Common myeloid progenitor, CD34-positive (primary cell): ENCODE measurements at regions not wholly inside any gene's neighbourhood (a gene's known extent, or its start where the extent isn't known, plus 50 kb on each side); places are given as distances from the start of the nearest gene placed in this dataset.
A peak's percentile ranks its signal among the peaks of the same experiment; 100 is the strongest.

Source experiments
- CTCF ChIA-PET: fragments of 350-600 bp; sonication (Branson Sonifier 250); formaldehyde crosslinking; loops from one replicate; lab custom pipeline; 2021; ENCODE audit warnings: antibody characterized with exemption; lab: Charles Lee
- POLR2A ChIA-PET: fragments of 350-600 bp; sonication (Branson Sonifier 250); formaldehyde crosslinking; loops from one replicate; lab custom pipeline; 2021; ENCODE audit warnings: antibody characterized with exemption; lab: Charles Lee
- DNase-seq, 3 donors: peaks; one replicate each; pipeline versions ENCODE4 v3.0.0 to v3.0.0-alpha.2; 2013
- H3K27ac ChIP-seq, 2 experiments: 1 replicate in 1 of 2; 2 replicates in 1 of 2; pipeline ENCODE4 v1.7.0; 2013; ENCODE audit warnings: inconsistent platforms in 2 of 2, low read length in 2 of 2, mild to moderate bottlenecking in 2 of 2, low read depth in 1 of 2, moderate library complexity in 1 of 2; ENCODE audit not compliant: severe bottlenecking in 2 of 2, insufficient read depth in 1 of 2, poor library complexity in 1 of 2
- H3K27me3 ChIP-seq, 5 experiments: replicated peaks in 2 of 5; 1 replicate in 3 of 5; 2 replicates in 2 of 5; pipeline versions ENCODE4 v1.6.1 to v1.7.0; 2013; ENCODE audit warnings: low read length in 4 of 5, mild to moderate bottlenecking in 2 of 5, moderate library complexity in 2 of 5, inconsistent platforms in 1 of 5; ENCODE audit not compliant: insufficient read depth in 5 of 5, control insufficient read depth in 4 of 5
- H3K36me3 ChIP-seq, 4 experiments: 1 replicate in 2 of 4; 2 replicates in 2 of 4; pipeline versions ENCODE4 v1.6.1 to v1.7.0; 2013; ENCODE audit warnings: low read length in 3 of 4, control low read depth in 1 of 4, mild to moderate bottlenecking in 1 of 4; ENCODE audit not compliant: control insufficient read depth in 4 of 4, insufficient read depth in 4 of 4
- H3K4me1 ChIP-seq, 4 experiments: 1 replicate in 3 of 4; 2 replicates in 1 of 4; pipeline versions ENCODE4 v1.6.1 to v1.7.1; 2013; ENCODE audit warnings: low read length in 3 of 4, mild to moderate bottlenecking in 3 of 4, control low read depth in 1 of 4, inconsistent platforms in 1 of 4, moderate library complexity in 1 of 4; ENCODE audit not compliant: control insufficient read depth in 4 of 4, insufficient read depth in 4 of 4; ENCODE audit errors: control extremely low read depth in 1 of 4
- H3K4me3 ChIP-seq, 7 experiments: 1 replicate in 4 of 7; 2 replicates in 3 of 7; pipeline versions ENCODE4 v1.5.1 to v1.7.0; 2013; ENCODE audit warnings: mild to moderate bottlenecking in 7 of 7, low read length in 6 of 7, moderate library complexity in 6 of 7, inconsistent platforms in 2 of 7, low read depth in 2 of 7, control low read depth in 1 of 7; ENCODE audit not compliant: insufficient read depth in 4 of 7, control insufficient read depth in 1 of 7; ENCODE audit errors: extremely low read depth in 1 of 7
- H3K9me3 ChIP-seq, 5 experiments: 1 replicate in 4 of 5; 2 replicates in 1 of 5; pipeline versions ENCODE4 v1.6.1 to v1.7.1; 2013; ENCODE audit warnings: low read length in 4 of 5, mild to moderate bottlenecking in 2 of 5, inconsistent platforms in 1 of 5, low read depth in 1 of 5, moderate library complexity in 1 of 5; ENCODE audit not compliant: control insufficient read depth in 4 of 5, insufficient read depth in 2 of 5; ENCODE audit errors: control extremely low read depth in 1 of 5
- WGBS: methylation state at CpG from one replicate; pipeline ENCODE4 v1.1.5; 2013; ENCODE audit not compliant: insufficient coverage; 5-methylcytosine and 5-hydroxymethylcytosine counted together

- Histone ChIP-seq H3K9me3 (peaks cover 0 to 11% (median 7%) of the 10 kb centered on the region in 5 experiments), H3K4me3 (no peak overlapping the region), H3K27ac (no peak overlapping the region), H3K4me1 (no peaks in the 10 kb centered on the region), H3K27me3 (no peaks in the 10 kb centered on the region), H3K36me3 (no peaks in the 10 kb centered on the region)
- WGBS = no CpG with 5 or more reads among the region's 4 CpGs
- POLR2A ChIA-PET = no interaction called here
- peak in 2 of 3 donors; percentile 4 to 40 for DNase-seq
- CTCF ChIA-PET = interaction anchor here (1.2 kb wide), 1 partner anchor 130 kb away, joined by 3 read pairs; no protein-coding TSS in a partner anchor
Observed at GRCh38 chr5:165321912-165322311, 1816.5 kb downstream of the MAT2B start.

GRCh38 chr5:165325221-165325620 lies 1819.8 kb downstream of the MAT2B start:
- H3K4me3 ChIP-seq = no peak overlapping the region
- CTCF ChIA-PET = no interaction called here
- peaks cover 0 to 10% (median 0%) of the 10 kb centered on the region in 5 experiments for H3K27me3 ChIP-seq
- no peaks in the 10 kb centered on the region for H3K36me3 ChIP-seq
- no peaks in the 10 kb centered on the region for H3K9me3 ChIP-seq
- POLR2A ChIA-PET = no interaction called here
- H3K4me1 ChIP-seq = no peaks in the 10 kb centered on the region
- DNase-seq = no peak
- no peak overlapping the region for H3K27ac ChIP-seq
- no CpG with 5 or more reads among the region's 1 CpG for WGBS

GRCh38 chr5:165327631-165328030 lies 1822.2 kb downstream of the MAT2B start:
- no peaks in the 10 kb centered on the region for H3K36me3 ChIP-seq
- H3K4me3 ChIP-seq = no peak overlapping the region
- peaks cover 0 to 1% (median 0%) of the 10 kb centered on the region in 5 experiments for H3K9me3 ChIP-seq
- peaks cover 0 to 24% (median 13%) of the 10 kb centered on the region in 5 experiments for H3K27me3 ChIP-seq
- no peak overlapping the region for H3K27ac ChIP-seq
- H3K4me1 ChIP-seq = no peaks in the 10 kb centered on the region
- 100% methylated on average over 2 of the region's 2 CpGs for WGBS
- POLR2A ChIA-PET = no interaction called here
- DNase-seq = no peak
- CTCF ChIA-PET = no interaction called here

GRCh38 chr5:165328846-165329245 lies 1823.4 kb downstream of the MAT2B start:
- POLR2A ChIA-PET = interaction anchor here (0.8 kb wide), 1 partner anchor 32 kb away, joined by 3 read pairs; no protein-coding TSS in a partner anchor

GRCh38 chr5:165333623-165334022 lies 1828.2 kb downstream of the MAT2B start:
- H3K4me1 ChIP-seq = peaks cover 4 to 15% (median 11%) of the 10 kb centered on the region in 4 experiments
- WGBS = no CpG with 5 or more reads among the region's 3 CpGs
- peaks cover 0 to 1% (median 0%) of the 10 kb centered on the region in 5 experiments for H3K9me3 ChIP-seq
- ChIA-PET CTCF (no interaction called here), POLR2A (no interaction called here)
- H3K27me3 ChIP-seq = peaks cover 0 to 37% (median 25%) of the 10 kb centered on the region in 5 experiments
- peak in 1 of 3 donors; percentile 21 for DNase-seq
- no peaks in the 10 kb centered on the region for H3K36me3 ChIP-seq
- no peak overlapping the region for H3K4me3 ChIP-seq
- no peak overlapping the region for H3K27ac ChIP-seq

More at GRCh38 chr5:165328846-165329245, 1823.4 kb downstream of the MAT2B start:
- Histone ChIP-seq H3K36me3 (no peaks in the 10 kb centered on the region), H3K4me1 (peaks cover 4 to 7% (median 5%) of the 10 kb centered on the region in 4 experiments), H3K9me3 (peaks cover 0 to 1% (median 0%) of the 10 kb centered on the region in 5 experiments), H3K4me3 (no peak overlapping the region), H3K27me3 (peaks cover 0 to 28% (median 16%) of the 10 kb centered on the region in 5 experiments), H3K27ac (no peak overlapping the region)
- no peak for DNase-seq
- CTCF ChIA-PET = interaction anchor here (1.4 kb wide), 1 partner anchor 9 kb away, joined by 4 read pairs; no protein-coding TSS in a partner anchor

GRCh38 chr5:165334201-165334600 lies 1828.8 kb downstream of the MAT2B start:
- peaks cover 4 to 15% (median 11%) of the 10 kb centered on the region in 4 experiments for H3K4me1 ChIP-seq
- peaks cover 0 to 38% (median 25%) of the 10 kb centered on the region in 5 experiments for H3K27me3 ChIP-seq
- H3K9me3 ChIP-seq = peaks cover 0 to 1% (median 0%) of the 10 kb centered on the region in 5 experiments
- DNase-seq = peak in 2 of 3 donors; percentile 47 to 61
- no peak overlapping the region for H3K27ac ChIP-seq
- CTCF ChIA-PET = interaction anchor here (0.5 kb wide), 1 partner anchor 1647 kb away, joined by 3 read pairs; no protein-coding TSS in a partner anchor
- no CpG with 5 or more reads among the region's 2 CpGs for WGBS
- no peaks in the 10 kb centered on the region for H3K36me3 ChIP-seq
- no peak overlapping the region for H3K4me3 ChIP-seq
- POLR2A ChIA-PET = no interaction called here

GRCh38 chr5:165349735-165350134 lies 1844.3 kb downstream of the MAT2B start:
- ChIA-PET CTCF (no interaction called here), POLR2A (no interaction called here)
- no peak overlapping the region for H3K27ac ChIP-seq
- no peaks in the 10 kb centered on the region for H3K9me3 ChIP-seq
- H3K4me3 ChIP-seq = no peak overlapping the region
- H3K36me3 ChIP-seq = no peaks in the 10 kb centered on the region
- DNase-seq = no peak
- peaks cover 0 to 10% (median 0%) of the 10 kb centered on the region in 4 experiments for H3K4me1 ChIP-seq
- peaks cover 0 to 5% (median 0%) of the 10 kb centered on the region in 5 experiments for H3K27me3 ChIP-seq
- WGBS = no CpG with 5 or more reads among the region's 1 CpG
